HG02884 (cell line): ENCODE measurements at regions not wholly inside any gene's neighbourhood (a gene's known extent, or its start where the extent isn't known, plus 50 kb on each side); places are given as distances from the start of the nearest gene placed in this dataset.
"Not testable (repeated sequence)": the region's sequence is repeated elsewhere in the genome, so short reads cannot be mapped to it uniquely, and the experiment has no call there.

Experiments
- ATAC-seq: cut with Tn5 transposase; IDR thresholded peaks from one replicate; pipeline ENCODE4 v1.9.1; 2021; ENCODE audit warnings: mild to moderate bottlenecking, moderate library complexity; ENCODE audit not compliant: unreplicated experiment

- no peak for ATAC-seq
Measured at GRCh38 chr5:162603443-162604070, 536.0 kb downstream of the GABRG2 start.

GRCh38 chr5:162607879-162608278 is 540.3 kb downstream of the GABRG2 start:
- ATAC-seq = no peak

GRCh38 chr5:162621726-162622263 is 554.2 kb downstream of the GABRG2 start:
- ATAC-seq = not testable (repeated sequence)

DNA sequence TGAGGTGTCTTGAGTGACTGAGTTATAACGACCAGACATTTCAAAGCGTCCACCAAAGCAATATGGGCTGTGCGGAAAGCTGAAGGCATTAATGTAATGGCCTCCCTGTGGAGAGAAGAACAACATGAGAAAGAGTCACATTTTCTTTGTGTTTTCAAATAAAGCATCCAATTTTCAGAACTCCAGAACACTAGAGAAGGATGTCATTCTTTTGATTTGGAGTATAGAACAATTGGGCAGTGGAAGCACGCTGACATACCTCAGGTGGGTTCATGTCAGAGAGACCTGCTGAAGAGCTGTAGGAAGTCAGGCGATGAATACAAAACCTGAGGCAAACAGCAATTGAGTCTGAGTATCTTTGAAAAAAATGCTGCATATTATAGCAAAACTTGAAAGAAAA is 556.5 kb downstream of the GABRG2 start:
- ATAC-seq = no peak

- no peak for ATAC-seq
Measured at GRCh38 chr5:162637481-162637880, 569.9 kb downstream of the GABRG2 start.

- no peak for ATAC-seq
Measured at GRCh38 chr5:162638849-162639248, 571.3 kb downstream of the GABRG2 start.

DNA sequence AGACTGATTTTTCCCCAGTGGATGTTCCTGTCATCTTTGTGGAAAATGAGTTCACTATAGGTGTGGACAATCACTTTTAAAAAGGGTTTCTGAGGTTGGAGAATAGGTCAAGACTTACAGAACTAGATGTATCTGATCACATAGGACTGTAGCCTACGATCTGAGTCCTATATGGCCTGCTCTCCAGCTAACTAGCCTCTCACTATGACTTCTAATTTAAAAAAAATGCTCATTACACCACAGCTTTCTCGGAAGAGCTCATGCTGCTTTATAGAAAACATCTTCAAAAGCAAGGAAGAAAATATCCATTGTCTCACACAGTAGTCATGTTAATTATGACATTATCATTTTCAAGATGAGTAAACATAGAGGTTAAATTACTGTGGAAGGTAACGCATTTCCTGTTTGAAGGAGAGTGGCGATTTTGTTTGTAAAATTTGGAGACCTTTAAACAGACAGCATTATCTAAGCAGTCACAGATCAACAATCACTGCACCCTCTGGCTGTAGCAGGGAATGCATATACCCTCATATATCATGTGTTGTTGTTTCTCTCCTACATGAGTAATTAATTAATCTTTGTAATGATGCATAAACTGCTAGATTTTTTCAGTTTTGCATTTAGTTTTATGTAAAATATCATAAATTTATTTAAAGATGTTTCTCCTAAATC is 573.7 kb downstream of the GABRG2 start:
- no peak for ATAC-seq

DNA sequence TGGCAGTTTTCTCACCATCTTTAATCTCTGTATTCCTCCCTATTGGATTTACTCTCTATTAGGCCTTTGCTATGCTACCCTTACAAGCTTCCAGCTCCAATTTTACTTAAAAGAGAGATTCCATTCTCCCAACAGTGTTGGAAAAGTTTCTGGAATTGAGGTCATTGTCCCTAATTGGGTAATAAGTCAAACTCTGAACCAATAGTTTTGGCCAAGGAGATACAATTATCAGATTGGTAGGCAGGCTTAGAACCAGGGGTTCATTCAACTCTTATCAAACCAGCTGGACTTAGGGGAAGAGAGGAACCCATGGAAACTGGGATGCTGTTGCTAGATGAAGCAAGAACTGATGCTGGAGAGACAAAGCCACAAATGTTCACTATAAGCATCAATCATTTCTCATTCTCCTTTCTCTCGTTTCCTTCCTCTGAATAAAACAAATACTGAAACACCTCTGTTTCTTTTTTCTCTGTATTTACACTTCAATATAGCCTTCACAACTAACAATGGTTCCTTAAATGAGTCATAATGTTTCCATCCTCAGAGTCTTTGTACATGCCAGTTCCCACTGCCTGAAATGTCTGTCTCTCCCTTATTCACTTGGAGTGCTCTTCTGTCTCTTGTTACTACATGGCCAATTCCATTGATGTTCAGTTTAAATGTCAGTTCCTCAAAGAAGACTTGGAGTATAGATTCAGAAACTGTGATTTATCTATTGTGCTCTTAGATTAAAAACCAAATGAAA is 587.3 kb downstream of the GABRG2 start:
- ATAC-seq = peak; percentile 42

DNA sequence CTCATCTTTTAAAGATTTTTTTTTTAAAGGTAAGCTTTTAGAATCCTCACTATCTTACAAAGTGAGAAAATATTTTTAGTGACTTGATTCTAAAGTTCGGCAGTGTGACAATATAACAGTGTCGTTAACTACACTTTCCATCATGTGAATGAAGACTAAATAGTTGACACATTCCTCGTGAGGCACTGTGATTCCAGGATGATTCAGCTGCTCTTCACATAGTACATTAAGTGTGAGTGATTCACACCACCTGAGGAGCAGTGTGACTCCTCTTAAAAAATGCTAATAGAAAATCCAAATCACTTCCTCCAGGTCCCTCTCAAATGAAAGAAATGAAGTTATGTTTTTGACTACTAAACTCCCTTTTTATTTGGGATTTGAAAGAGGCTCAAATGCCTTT is 589.5 kb downstream of the GABRG2 start:
- ATAC-seq = no peak

DNA sequence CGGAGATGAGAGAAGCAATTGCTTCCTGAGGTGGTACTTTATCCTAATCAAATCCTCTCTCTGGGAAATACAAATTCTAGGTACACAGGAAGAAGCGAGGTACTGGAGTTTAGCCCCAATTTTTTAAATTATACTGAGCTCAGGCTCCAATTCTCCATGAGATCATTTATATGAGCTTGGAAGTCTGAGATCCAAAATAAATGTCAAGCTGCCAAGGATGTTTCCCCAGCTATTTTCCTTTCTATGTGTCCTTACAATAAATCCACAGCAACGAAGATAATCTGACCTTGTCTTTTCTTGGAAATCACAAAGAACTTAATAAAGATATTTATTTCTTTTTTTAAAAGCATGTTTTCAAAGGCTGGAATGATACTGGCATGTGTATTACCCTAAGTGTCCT is 597.3 kb downstream of the GABRG2 start:
- ATAC-seq = no peak

- ATAC-seq = no peak
Measured at GRCh38 chr5:162668926-162669325, 601.4 kb downstream of the GABRG2 start.

DNA sequence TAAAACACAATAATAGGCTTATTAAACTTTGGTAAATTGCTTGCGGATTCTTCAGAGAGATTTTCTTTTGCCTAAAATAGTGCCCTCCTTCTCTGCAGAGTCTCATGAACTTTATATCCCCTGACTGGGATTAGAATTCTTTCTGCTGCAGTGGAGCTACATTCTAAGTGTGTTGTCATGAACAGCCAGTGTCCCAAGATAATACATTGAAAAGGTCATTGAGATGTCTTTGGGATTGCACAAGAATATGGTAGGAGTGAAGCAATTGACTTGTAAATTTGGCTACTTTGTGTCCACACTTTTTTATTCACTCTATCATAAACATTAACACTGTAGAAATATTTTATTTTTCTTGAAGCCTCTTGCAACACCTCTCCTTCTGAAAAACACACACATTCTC is 604.5 kb downstream of the GABRG2 start:
- no peak for ATAC-seq

- ATAC-seq = no peak
Measured at GRCh38 chr5:162683284-162683683, 615.7 kb downstream of the GABRG2 start.

DNA sequence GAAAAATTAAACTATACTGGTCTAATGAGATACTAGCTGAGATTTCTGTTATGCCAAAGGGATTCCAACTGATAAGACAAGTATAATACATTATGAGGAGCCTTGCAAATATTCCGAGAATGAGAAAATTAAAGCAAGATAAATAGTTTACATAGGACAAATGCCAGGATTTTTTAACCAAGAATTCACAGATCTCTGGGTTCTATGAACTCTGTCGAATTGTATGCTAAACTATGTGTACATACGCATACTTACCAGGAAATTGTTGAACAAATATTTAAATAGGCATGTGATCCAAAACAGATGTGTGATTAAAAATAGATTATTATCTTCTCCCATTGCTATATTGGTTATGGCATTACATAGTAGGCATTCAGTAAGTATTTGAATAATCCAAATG is 616.6 kb downstream of the GABRG2 start:
- no peak for ATAC-seq

DNA sequence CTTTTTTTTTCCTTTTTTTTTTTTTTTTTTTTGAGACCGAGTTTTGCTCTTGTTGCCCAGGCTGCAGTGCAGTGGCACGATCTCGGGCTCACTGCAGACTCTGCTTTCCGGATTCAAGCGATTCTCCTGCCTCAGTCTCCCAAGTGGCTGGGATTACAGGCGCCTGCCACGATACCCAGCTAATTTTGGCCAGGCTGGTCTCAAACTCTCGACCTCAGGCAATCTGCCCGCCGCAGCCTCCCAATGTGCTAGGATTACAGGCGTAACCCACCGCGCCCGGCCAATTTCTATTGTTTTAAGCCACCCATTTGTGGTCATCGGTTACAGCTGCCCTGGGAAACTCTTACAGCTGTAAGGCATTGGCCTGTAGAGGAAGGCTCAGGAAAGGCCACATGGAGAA is 617.7 kb downstream of the GABRG2 start:
- ATAC-seq = no peak

DNA sequence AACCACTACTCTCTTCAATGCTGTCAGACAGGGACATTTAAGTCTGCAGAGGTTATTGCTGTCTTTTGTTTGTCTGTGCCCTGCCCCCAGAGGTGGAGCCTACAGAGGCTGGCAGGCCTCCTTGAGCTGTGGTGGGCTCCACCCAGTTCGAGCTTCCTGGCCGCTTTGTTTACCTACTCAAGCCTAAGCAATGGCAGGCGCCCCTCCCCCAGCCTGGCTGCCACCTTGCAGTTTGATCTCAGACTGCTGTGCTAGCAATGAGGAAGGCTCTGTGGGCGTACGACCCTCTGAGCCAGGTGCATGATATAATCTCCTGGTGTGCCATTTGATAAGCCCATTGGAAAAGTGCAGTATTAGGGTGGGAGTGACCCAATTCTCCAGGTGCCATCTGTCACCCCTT is 628.7 kb downstream of the GABRG2 start:
- ATAC-seq = not testable (repeated sequence)

GRCh38 chr5:162699361-162699760 is 631.8 kb downstream of the GABRG2 start:
- no peak for ATAC-seq

DNA sequence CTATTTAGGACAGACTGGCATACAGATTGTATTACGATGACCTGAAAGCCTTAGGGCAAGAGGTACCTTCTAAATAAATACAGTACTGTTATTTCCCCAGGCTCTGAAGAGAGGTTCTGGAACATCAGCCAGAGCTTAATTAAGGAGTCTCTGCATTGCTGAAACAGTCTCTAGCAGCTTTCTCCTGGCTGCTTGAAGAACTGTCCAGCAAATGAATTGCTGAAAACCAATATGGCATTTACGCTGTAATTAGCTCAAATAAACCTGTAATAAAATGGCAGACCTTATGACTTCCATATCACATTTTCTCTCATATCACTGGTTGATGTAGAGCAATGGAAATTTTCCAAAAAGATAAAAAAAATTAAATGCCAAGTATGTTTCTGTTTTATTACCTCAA is 636.3 kb downstream of the GABRG2 start:
- no peak for ATAC-seq

DNA sequence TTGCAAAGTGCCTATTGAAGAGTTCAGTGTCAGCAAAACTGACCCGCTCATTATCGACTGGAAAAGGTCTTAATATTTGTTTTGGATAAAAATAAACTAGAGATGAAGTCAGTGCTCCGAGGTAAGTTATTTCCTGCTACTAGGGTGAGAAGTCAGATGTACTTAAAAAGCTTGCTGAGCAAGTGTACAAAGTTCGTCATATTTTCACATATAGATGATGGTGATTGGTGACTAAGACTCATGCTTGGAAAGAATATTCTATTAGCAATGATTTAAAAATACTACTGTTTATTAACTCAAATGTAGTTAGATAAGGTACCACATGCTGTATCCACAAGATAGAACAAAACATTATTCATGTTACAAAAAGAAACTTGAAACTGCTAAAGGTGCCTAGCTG is 643.7 kb downstream of the GABRG2 start:
- ATAC-seq = no peak

- ATAC-seq = no peak
Measured at GRCh38 chr5:162719720-162720119, 652.1 kb downstream of the GABRG2 start.

DNA sequence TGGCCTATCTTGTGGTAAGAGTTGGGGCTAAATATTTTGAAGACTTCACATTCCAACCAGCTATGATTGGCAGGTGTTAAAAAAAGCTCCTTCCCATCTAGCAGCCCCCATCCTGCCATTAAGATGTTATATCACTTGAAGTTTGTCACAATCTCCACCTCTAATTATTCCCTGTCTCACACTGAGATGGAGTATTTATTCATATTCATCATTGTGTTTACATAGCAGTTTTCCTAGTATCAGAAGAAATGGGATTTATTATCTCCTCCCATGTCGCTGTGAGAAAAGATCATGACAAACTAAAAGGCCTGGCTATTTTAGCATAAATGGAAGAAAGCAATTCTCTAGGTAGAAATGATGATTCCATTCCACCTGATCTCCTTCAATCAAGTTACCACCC is 653.6 kb downstream of the GABRG2 start:
- ATAC-seq = no peak

DNA sequence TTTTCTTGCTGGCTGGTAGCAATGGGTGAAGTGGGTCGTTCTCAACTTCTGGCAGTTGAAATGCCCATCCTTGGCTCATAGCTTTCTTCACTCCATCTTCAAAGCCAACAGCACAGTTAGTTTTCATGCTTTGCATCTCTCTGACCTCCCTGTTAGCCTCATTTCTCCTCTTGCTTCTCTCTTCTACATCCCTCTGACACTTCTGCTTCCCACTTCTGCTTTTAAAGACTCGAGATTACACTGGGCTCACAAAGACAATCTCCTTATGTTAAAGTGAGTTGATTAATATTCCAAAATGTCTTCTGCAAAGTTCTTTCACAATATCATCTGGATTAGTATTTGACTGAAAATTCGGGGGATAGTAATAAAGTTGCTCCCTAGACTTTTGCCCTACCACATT is 684.8 kb upstream of the CCNG1 start:
- no peak for ATAC-seq
